ENCODE measurements at regions not wholly inside any gene's neighbourhood (a gene's known extent, or its start where the extent isn't known, plus 50 kb on each side); places are given as distances from the start of the nearest gene placed in this dataset.

DNA sequence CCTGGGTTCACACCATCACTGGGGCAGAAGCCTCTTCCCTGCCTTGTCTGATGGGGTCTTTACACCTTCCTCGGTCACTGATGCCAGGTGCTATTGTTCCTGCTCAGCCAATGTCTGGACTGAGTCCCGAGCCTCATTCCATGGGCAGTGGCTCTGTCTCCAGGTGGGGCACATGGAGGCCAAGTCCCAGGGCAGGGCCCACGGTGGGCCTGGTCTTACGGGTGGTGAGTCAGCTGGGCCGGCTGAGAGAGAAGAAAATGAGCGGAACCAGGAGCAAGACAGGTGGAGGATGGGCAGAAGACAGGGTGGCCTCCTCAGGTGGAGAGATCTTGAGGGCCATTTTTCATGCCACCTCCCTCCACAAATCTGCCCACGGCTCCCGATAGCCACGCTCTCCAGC lies 131.7 kb upstream of the FAM20C start:
- H3K9me3 ChIP-seq (ENCODE audit: insufficient read depth in 2 of 2, low read depth in 1 of 2, low read length in 1 of 2): no peaks in the 10 kb centered on the region
- no peaks in the 10 kb centered on the region; the same call in 1 of the 2 replicates for H3K23me2 ChIP-seq (ENCODE audit: low read depth, low read length)
- WGBS, 2 experiments (ENCODE audit: extremely low coverage in 1 of 2, insufficient coverage in 1 of 2, insufficient read length in 1 of 2, insufficient replicate concordance in 2 of 2, low coverage in 1 of 2, low lambda C conversion rate in 2 of 2, missing lambda C conversion rate in 1 of 2): 94% methylated on average over 9 of the region's 9 CpGs; no CpG with 5 or more reads in 1 of the 2 experiments
- 0 out of 2 replicates have a peak overlapping the region, but pooled peaks have one; percentile 71 for H2BK5ac ChIP-seq (ENCODE audit: low read depth, low read length)
- no peak overlapping the region for H4K5ac ChIP-seq (ENCODE audit: insufficient read length, low read depth, low read length)
- no peak overlapping the region for H3K18ac ChIP-seq (ENCODE audit: extremely low read depth, low read length)
- no peak overlapping the region for H2BK120ac ChIP-seq (replicated peaks; ENCODE audit: low read depth, low read length)
- H3K79me1 ChIP-seq (ENCODE audit: low read depth, low read length): no peaks in the 10 kb centered on the region
- H3K4me2 ChIP-seq (ENCODE audit: insufficient read depth in 1 of 2, low read depth in 2 of 2, low read length in 2 of 2): no peak overlapping the region
- H3K36me3 ChIP-seq (ENCODE audit: control insufficient read depth in 2 of 4, insufficient read depth in 4 of 4, low read length in 3 of 4): no peaks in the 10 kb centered on the region
- H3K4me3 ChIP-seq (ENCODE audit: extremely low read depth in 1 of 4, insufficient read depth in 2 of 4, low read depth in 3 of 4, low read length in 4 of 4): no peak overlapping the region
- TF ChIP-seq ASH2L (IDR thresholded peaks at IDR 0.05; ENCODE audit: low read length): no peak
- H3K4me1 ChIP-seq (replicated peaks in 1 of 4; ENCODE audit: control insufficient read depth in 3 of 4, insufficient read depth in 4 of 4, low read length in 3 of 4): peaks cover 0 to 17% (median 11%) of the 10 kb centered on the region in 4 experiments; a peak in 6 of 7 replicates
- POLR2A ChIA-PET (ENCODE audit: partially characterized antibody): no interaction called here
- H4K91ac ChIP-seq (replicated peaks; ENCODE audit: insufficient read length, low read length): peak overlapping the region; percentile 66
- H2AK5ac ChIP-seq (ENCODE audit: low read depth, low read length): peak overlapping the region; percentile 55; the same call in 1 of the 2 replicates
- no peak overlapping the region for H3K23ac ChIP-seq (ENCODE audit: insufficient read length)
- H2AFZ ChIP-seq (ENCODE audit: low read length): no peak overlapping the region
- H2BK12ac ChIP-seq (ENCODE audit: low read depth, low read length): peak overlapping the region; percentile 75; the same call in 1 of the 2 replicates
- no peak overlapping the region for H3K9ac ChIP-seq (replicated peaks in 1 of 4; ENCODE audit: extremely low read depth in 1 of 4, low read depth in 3 of 4, low read length in 3 of 4)
- FAIRE-seq (no peak), DNase-seq (ENCODE audit: low read depth in 1 of 2, low spot score in 2 of 2) (no peak)
- peak overlapping the region; percentile 36 for H3K4ac ChIP-seq (replicated peaks; ENCODE audit: insufficient read length, low read depth, low read length)
- H4K8ac ChIP-seq (ENCODE audit: extremely low read depth, insufficient read depth, low read length): no peak overlapping the region
- no peak overlapping the region for H3K27ac ChIP-seq (ENCODE audit: low read depth, low read length)
- H3K27me3 ChIP-seq (replicated peaks in 1 of 4; ENCODE audit: control insufficient read depth in 3 of 4, extremely low read depth in 1 of 4, insufficient read depth in 3 of 4, low read length in 3 of 4): no peaks in the 10 kb centered on the region
- no peaks in the 10 kb centered on the region for H4K20me1 ChIP-seq (replicated peaks in 1 of 2; ENCODE audit: control insufficient read depth in 1 of 2, insufficient read depth in 2 of 2, low read length in 2 of 2)
- no peak overlapping the region for H3K56ac ChIP-seq (replicated peaks; ENCODE audit: insufficient read length, low read depth, low read length)
- H2BK15ac ChIP-seq (ENCODE audit: low read length): no peak overlapping the region
- no peak overlapping the region for H3K14ac ChIP-seq (ENCODE audit: insufficient read length)
- no peak overlapping the region for H2BK20ac ChIP-seq (ENCODE audit: low read length)
- CTCF ChIA-PET (ENCODE audit: partially characterized antibody): interaction anchor here (1.1 to 5.7 kb wide), 8 partner anchors 17 to 148 kb away, joined by 3 to 30 read pairs (median 12); no protein-coding TSS in a partner anchor
- H3K79me2 ChIP-seq (ENCODE audit: control insufficient read depth in 1 of 2, insufficient read depth in 2 of 2, low read length in 2 of 2): no peaks in the 10 kb centered on the region

All from H1 (cell line).